ENCODE measurements at regions not wholly inside any gene's neighbourhood (a gene's known extent, or its start where the extent isn't known, plus 50 kb on each side); places are given as distances from the start of the nearest gene placed in this dataset.

- no peak for DNase-seq (ENCODE audit: extremely low spot score)
- TF ChIP-seq CTCF (IDR thresholded peaks at IDR 0.05; ENCODE audit: control extremely low read depth, extremely low read depth, low read depth, missing control alignments), result no peak
- ChIA-PET CTCF (no interaction called here), POLR2A (no interaction called here)
These were observed 2582.2 kb downstream of the PCDH7 start for GRCh38 chr4:33302321-33302720.

- ChIA-PET POLR2A (no interaction called here), CTCF (interaction anchor here (1.3 kb wide), 1 partner anchor 24 kb away, joined by 3 read pairs; no protein-coding TSS in a partner anchor)
- DNase-seq (ENCODE audit: extremely low spot score), result no peak
- no peak for TF ChIP-seq CTCF (IDR thresholded peaks at IDR 0.05; ENCODE audit: control extremely low read depth, extremely low read depth, low read depth, missing control alignments)
These were observed 2586.0 kb downstream of the PCDH7 start for GRCh38 chr4:33306131-33306530.

- DNase-seq (ENCODE audit: extremely low spot score), result no peak
- ChIA-PET POLR2A (no interaction called here), CTCF (no interaction called here)
- no peak for TF ChIP-seq CTCF (IDR thresholded peaks at IDR 0.05; ENCODE audit: control extremely low read depth, extremely low read depth, low read depth, missing control alignments)
These were observed 2595.9 kb downstream of the PCDH7 start for GRCh38 chr4:33316033-33316432.

- POLR2A ChIA-PET, result no interaction called here
- TF ChIP-seq CTCF (IDR thresholded peaks at IDR 0.05; ENCODE audit: control extremely low read depth, extremely low read depth, low read depth, missing control alignments), result no peak
These were observed 2596.4 kb downstream of the PCDH7 start for GRCh38 chr4:33316578-33316977.

GRCh38 chr4:33323393-33323792 is 2603.2 kb downstream of the PCDH7 start:
- no peak for TF ChIP-seq CTCF (IDR thresholded peaks at IDR 0.05; ENCODE audit: control extremely low read depth, extremely low read depth, low read depth, missing control alignments)
- ChIA-PET POLR2A (no interaction called here), CTCF (interaction anchor here (1.6 kb wide), 1 partner anchor 14 kb away, joined by 4 read pairs; no protein-coding TSS in a partner anchor)
- no peak for DNase-seq (ENCODE audit: extremely low spot score)

More at GRCh38 chr4:33316578-33316977, 2596.4 kb downstream of the PCDH7 start:
- CTCF ChIA-PET, result no interaction called here
- no peak for DNase-seq (ENCODE audit: extremely low spot score)

GRCh38 chr4:33334416-33334815 is 2614.2 kb downstream of the PCDH7 start:
- DNase-seq (ENCODE audit: extremely low spot score), result no peak
- ChIA-PET POLR2A (no interaction called here), CTCF (no interaction called here)
- TF ChIP-seq CTCF (IDR thresholded peaks at IDR 0.05; ENCODE audit: control extremely low read depth, extremely low read depth, low read depth, missing control alignments), result no peak

- ChIA-PET CTCF (no interaction called here), POLR2A (no interaction called here)
- DNase-seq (ENCODE audit: extremely low spot score), result no peak
- no peak for TF ChIP-seq CTCF (IDR thresholded peaks at IDR 0.05; ENCODE audit: control extremely low read depth, extremely low read depth, low read depth, missing control alignments)
These were observed 2619.6 kb downstream of the PCDH7 start for GRCh38 chr4:33339762-33340161.
